K562 (cell line): ENCODE measurements at regions not wholly inside any gene's neighbourhood (a gene's known extent, or its start where the extent isn't known, plus 50 kb on each side); places are given as distances from the start of the nearest gene placed in this dataset.

Source experiments
- ATAC-seq: fragments of 200-7000 bp; cut with Tn5 transposase; 3 replicates; pipeline ENCODE4 v1.9.1; 2020; ENCODE audit warnings: moderate library complexity
- BruUV-seq: library from RNA; stranded (reverse); fragments of 400-500 nt; replicated peaks from 2 replicates; lab custom pipeline; 2021; lab: Mats Ljungman, UMichigan
- CTCF ChIA-PET: fragments of 300-600 bp; formaldehyde crosslinking; extraction: SDS; loops from one replicate; lab custom pipeline; 2021; ENCODE audit warnings: low intra/inter-chr PET ratio; lab: Yijun Ruan, JAX
- POLR2A ChIA-PET: fragments of 300-600, 350-650 bp; sonication (Branson Sonifier 250); formaldehyde crosslinking; extraction: SDS; loops from one replicate; lab custom pipeline; 2021; ENCODE audit warnings: antibody characterized with exemption, inconsistent platforms; lab: Yijun Ruan, JAX
- DNase-seq, 4 experiments: peaks; one replicate each; pipeline versions ENCODE4 v3.0.0 to v3.0.0-alpha.2; 2011 to 2018; ENCODE audit warnings: low spot score in 3 of 4, mixed read lengths in 3 of 4; ENCODE audit errors: extremely low read depth in 1 of 4
- FAIRE-seq: peaks from 2 replicates; lab custom pipeline; 2011; peaks lifted over from hg19 to GRCh38; lab: Jason Lieb, UNC
- H2AFZ ChIP-seq: 2 replicates; pipeline ENCODE4 v1.6.0; 2011; ENCODE audit warnings: low read depth, low read length, control low read depth, inconsistent platforms
- H3K27ac ChIP-seq: fragments of 200-600 bp; 3 replicates; pipeline ENCODE4 v1.8.0; 2011; ENCODE audit warnings: low read depth, mild to moderate bottlenecking, control low read depth, inconsistent platforms, low read length, moderate library complexity, mixed read lengths; ENCODE audit errors: extremely low read depth
- H3K27me3 ChIP-seq, 2 experiments: fragments of 300-600 bp in 1 of 2; 2 replicates in 1 of 2; 3 replicates in 1 of 2; pipeline versions ENCODE4 v1.6.0 to v1.8.0; 2011; ENCODE audit warnings: inconsistent platforms in 2 of 2, low read length in 2 of 2, mild to moderate bottlenecking in 1 of 2, mixed read lengths in 1 of 2, moderate library complexity in 1 of 2; ENCODE audit not compliant: control insufficient read depth in 2 of 2, insufficient read depth in 2 of 2
- H3K36me3 ChIP-seq: fragments of 300-600 bp; 3 replicates; pipeline ENCODE4 v1.8.0; 2011; ENCODE audit warnings: mild to moderate bottlenecking, low read length, inconsistent platforms; ENCODE audit not compliant: control insufficient read depth, insufficient read depth
- H3K4me1 ChIP-seq, 2 experiments: fragments of 200-600 bp in 1 of 2; replicated peaks in 1 of 2; 2 replicates in 1 of 2; 3 replicates in 1 of 2; pipeline versions ENCODE4 v1.5.1 to v1.8.0; 2011; ENCODE audit warnings: inconsistent platforms in 2 of 2, low read length in 2 of 2, mild to moderate bottlenecking in 1 of 2, mixed read lengths in 1 of 2, moderate library complexity in 1 of 2; ENCODE audit not compliant: control insufficient read depth in 2 of 2, insufficient read depth in 2 of 2
- H3K4me2 ChIP-seq: 2 replicates; pipeline ENCODE4 v1.6.1; 2011; ENCODE audit warnings: low read length, control low read depth, inconsistent platforms, mixed read lengths; ENCODE audit not compliant: insufficient read depth
- H3K4me3 ChIP-seq: fragments of 200-600 bp; sonication (generic), shearing (Covaris generic); 2 replicates; pipeline ENCODE4 v1.5.1; 2016; ENCODE audit warnings: control low read depth, inconsistent platforms
- H3K79me2 ChIP-seq: fragments of 200-600 bp; 3 replicates; pipeline ENCODE4 v1.8.0; 2011; ENCODE audit warnings: low read length, inconsistent platforms; ENCODE audit not compliant: control insufficient read depth, insufficient read depth
- H3K9ac ChIP-seq, 2 experiments: 2 replicates each; pipeline versions ENCODE4 v1.6.0 to v1.6.1; 2011; ENCODE audit warnings: low read depth in 2 of 2, low read length in 2 of 2, control low read depth in 1 of 2, inconsistent platforms in 1 of 2, mild to moderate bottlenecking in 1 of 2, mixed read lengths in 1 of 2; ENCODE audit not compliant: insufficient read depth in 1 of 2
- H3K9me1 ChIP-seq: one replicate; pipeline ENCODE4 v1.6.0; 2011; ENCODE audit warnings: inconsistent platforms, mild to moderate bottlenecking, low read length, moderate library complexity; ENCODE audit not compliant: control insufficient read depth, insufficient read depth
- H3K9me3 ChIP-seq: replicated peaks from 2 replicates; pipeline ENCODE4 v1.5.1; 2011; ENCODE audit warnings: low read depth, low read length, inconsistent platforms; ENCODE audit not compliant: control insufficient read depth, insufficient read depth
- H4K20me1 ChIP-seq: replicated peaks from 2 replicates; pipeline ENCODE4 v1.6.1; 2011; ENCODE audit warnings: low read length, inconsistent platforms, mixed read lengths; ENCODE audit not compliant: control insufficient read depth, insufficient read depth
- ARID1B ChIP-seq: fragments of 450-650 bp; IDR thresholded peaks from 2 replicates; pipeline ENCODE4 v1.6.1; 2016; ENCODE audit warnings: antibody characterized with exemption, mild to moderate bottlenecking, inconsistent platforms
- BCL6 ChIP-seq: fragments of 250-450 bp; sonication (Bioruptor Pico); IDR thresholded peaks from 2 replicates; pipeline ENCODE4 v1.4.0; 2020
- FOXA3 ChIP-seq, 2 experiments: fragments of 450-650 bp in 1 of 2; sonication (generic) in 1 of 2; formaldehyde crosslinking; IDR thresholded peaks in 1 of 2; conservative IDR thresholded peaks in 1 of 2; 2 replicates each; pipeline versions ENCODE4 v1.4.0 to v1.8.0; 2020 to 2022; ENCODE audit warnings: mild to moderate bottlenecking in 2 of 2, missing genetic modification reagents in 1 of 2
- HNRNPLL ChIP-seq: fragments of 200-400 bp; formaldehyde crosslinking; IDR thresholded peaks from 2 replicates; pipeline ENCODE4 v1.6.1; 2017; ENCODE audit warnings: low read length, low read depth, mild to moderate bottlenecking; ENCODE audit not compliant: poor library complexity, severe bottlenecking
- KDM2B ChIP-seq: fragments of 250-450 bp; sonication (Bioruptor Pico); IDR thresholded peaks from 2 replicates; pipeline ENCODE4 v1.8.0; 2021; ENCODE audit warnings: mild to moderate bottlenecking, moderate library complexity
- MYNN ChIP-seq, 2 experiments: sonication (generic); formaldehyde crosslinking in 1 of 2; IDR thresholded peaks; 2 replicates each; pipeline versions ENCODE4 v1.5.0 to v1.6.1; 2016 to 2020; ENCODE audit warnings: antibody characterized with exemption in 1 of 2, missing genetic modification reagents in 1 of 2
- PHF21A ChIP-seq: fragments of 450-650 bp; IDR thresholded peaks from 2 replicates; pipeline ENCODE4 v1.6.1; 2017; ENCODE audit warnings: low read depth, borderline replicate concordance
- SETDB1 ChIP-seq: IDR thresholded peaks from one replicate; pipeline ENCODE4 v1.6.1; 2012; ENCODE audit warnings: low read length, control low read depth, inconsistent platforms
- SMAD2 ChIP-seq: fragments of 150-350 bp; IDR thresholded peaks from 2 replicates; pipeline ENCODE4 v1.6.1; 2014; ENCODE audit warnings: low read depth, mild to moderate bottlenecking, low read length
- SNIP1 ChIP-seq: fragments of 450-650 bp; IDR thresholded peaks from 2 replicates; pipeline ENCODE4 v1.7.1; 2017; ENCODE audit warnings: low read depth, mild to moderate bottlenecking
- ZNF436 ChIP-seq: fragments of 250-450, 450-650 bp; sonication (Bioruptor Pico); formaldehyde crosslinking; IDR thresholded peaks from 2 replicates; pipeline ENCODE4 v1.7.0; 2020; ENCODE audit warnings: mild to moderate bottlenecking
- WGBS: fragments of 100-300 bp; shearing (Covaris generic); methylation state at CpG from one replicate; pipeline ENCODE4 v1.1.6; 2016; ENCODE audit warnings: low coverage, mixed read lengths; ENCODE audit not compliant: insufficient coverage; ENCODE audit errors: missing lambda C conversion rate; 5-methylcytosine and 5-hydroxymethylcytosine counted together
- in situ Hi-C: fragments of 300-500 bp; cut with MboI; formaldehyde crosslinking; loops from 4 replicates; pipeline ENCODE4 v1.15.0; 2018; ENCODE audit warnings: inconsistent platforms, mixed read lengths
- intact Hi-C: fragments of 100-400 bp; cut with micrococcal nuclease; formaldehyde crosslinking; loops from 2 replicates; pipeline ENCODE4 v1.14.2; 2022
- TF ChIP-seq, protein P1 (sequence below): fragments of 250-450 bp; sonication (Bioruptor Pico); IDR thresholded peaks from 2 replicates; pipeline ENCODE4 v1.8.0; 2022; ENCODE audit warnings: moderate library complexity, mild to moderate bottlenecking, inconsistent platforms
- TF ChIP-seq, protein P2 (sequence below): fragments of 450-650 bp; conservative IDR thresholded peaks from 2 replicates; pipeline ENCODE4 v1.6.1; 2016; ENCODE audit warnings: missing genetic modification characterization, low read depth, mild to moderate bottlenecking, missing compliant biosample characterization, moderate library complexity

DNA sequence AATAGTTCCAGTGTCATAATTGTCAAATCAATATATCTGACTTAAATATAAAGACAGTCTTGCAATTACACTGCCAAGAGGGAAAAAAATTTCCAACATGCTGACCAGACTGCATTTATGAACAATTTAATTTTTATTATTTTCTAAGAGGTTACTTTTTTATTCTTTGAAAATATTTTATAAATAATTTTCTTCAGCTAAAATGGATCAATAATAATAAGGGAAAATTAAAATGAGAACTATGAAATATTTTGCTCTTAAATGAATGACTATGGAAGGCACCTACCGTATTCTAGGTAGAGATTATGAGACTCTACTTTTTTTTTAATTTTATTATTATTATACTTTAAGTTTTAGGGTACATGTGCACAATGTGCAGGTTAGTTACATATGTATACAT is 1032.5 kb upstream of the LRRN3 start:
- intact Hi-C loops (no loop called here), in situ Hi-C loops (no loop called here)
- BruUV-seq = no TSS peak
- Histone ChIP-seq H3K36me3 (no peaks in the 10 kb centered on the region), H3K4me2 (no peak overlapping the region), H3K27ac (no peak overlapping the region), H2AFZ (no peak overlapping the region), H3K4me1 (no peaks in the 10 kb centered on the region), H3K9me1 (no peaks in the 10 kb centered on the region), H3K9ac (no peak overlapping the region), H3K79me2 (no peaks in the 10 kb centered on the region), H4K20me1 (no peaks in the 10 kb centered on the region), H3K27me3 (no peaks in the 10 kb centered on the region), H3K9me3 (no peaks in the 10 kb centered on the region), H3K4me3 (no peak overlapping the region)
- ATAC-seq = no peak
- TF ChIP-seq PHF21A = no peak
- TF ChIP-seq FOXA3 (CRISPR knock-in tag; conservative IDR thresholded peaks at IDR 0.05 in 1 of 2, IDR thresholded peaks at IDR 0.05 in 1 of 2) = no peak
- TF ChIP-seq SMAD2 = no peak
- TF ChIP-seq, protein P1, sequence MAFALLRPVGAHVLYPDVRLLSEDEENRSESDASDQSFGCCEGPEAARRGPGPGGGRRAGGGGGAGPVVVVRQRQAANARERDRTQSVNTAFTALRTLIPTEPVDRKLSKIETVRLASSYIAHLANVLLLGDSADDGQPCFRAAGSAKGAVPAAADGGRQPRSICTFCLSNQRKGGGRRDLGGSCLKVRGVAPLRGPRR (CRISPR knock-in tag) = no peak
- TF ChIP-seq SETDB1 = no peak
- no peak for TF ChIP-seq SNIP1
- TF ChIP-seq ZNF436 (CRISPR knock-in tag) = no peak
- no peak for TF ChIP-seq ARID1B
- TF ChIP-seq, protein P2, sequence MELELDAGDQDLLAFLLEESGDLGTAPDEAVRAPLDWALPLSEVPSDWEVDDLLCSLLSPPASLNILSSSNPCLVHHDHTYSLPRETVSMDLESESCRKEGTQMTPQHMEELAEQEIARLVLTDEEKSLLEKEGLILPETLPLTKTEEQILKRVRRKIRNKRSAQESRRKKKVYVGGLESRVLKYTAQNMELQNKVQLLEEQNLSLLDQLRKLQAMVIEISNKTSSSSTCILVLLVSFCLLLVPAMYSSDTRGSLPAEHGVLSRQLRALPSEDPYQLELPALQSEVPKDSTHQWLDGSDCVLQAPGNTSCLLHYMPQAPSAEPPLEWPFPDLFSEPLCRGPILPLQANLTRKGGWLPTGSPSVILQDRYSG (tag) = no peak
- TF ChIP-seq KDM2B = no peak
- TF ChIP-seq HNRNPLL = no peak
- no peak for TF ChIP-seq BCL6
- no peak for TF ChIP-seq MYNN (IDR thresholded peaks at IDR 0.05)
- TF ChIP-seq MYNN (CRISPR knock-in tag; IDR thresholded peaks at IDR 0.05) = no peak
- no peak for FAIRE-seq
- 8% methylated on average over 1 of the region's 1 CpG for WGBS
- DNase-seq = no peak
- ChIA-PET POLR2A (no interaction called here), CTCF (no interaction called here)
